Glutamatergic neuron (in vitro differentiated cells): ENCODE measurements at regions not wholly inside any gene's neighbourhood (a gene's known extent, or its start where the extent isn't known, plus 50 kb on each side); places are given as distances from the start of the nearest gene placed in this dataset.

Experiments
- DNase-seq: peaks from one replicate; pipeline ENCODE4 v3.0.0; 2022
- H3K27ac Mint-ChIP-seq: one replicate; pipeline ENCODE4 v1.8.0; 2020; ENCODE audit warnings: mild to moderate bottlenecking, mixed read lengths, inconsistent platforms; ENCODE audit not compliant: unreplicated experiment
- H3K27me3 Mint-ChIP-seq: one replicate; pipeline ENCODE4 v1.8.0; 2020; ENCODE audit warnings: mild to moderate bottlenecking, moderate library complexity, mixed read lengths, inconsistent platforms; ENCODE audit not compliant: unreplicated experiment
- H3K36me3 Mint-ChIP-seq: one replicate; pipeline ENCODE4 v1.8.0; 2020; ENCODE audit warnings: mild to moderate bottlenecking, mixed read lengths, inconsistent platforms; ENCODE audit not compliant: unreplicated experiment
- H3K4me1 Mint-ChIP-seq: one replicate; pipeline ENCODE4 v1.8.0; 2020; ENCODE audit warnings: mild to moderate bottlenecking, low read depth, mixed read lengths, inconsistent platforms; ENCODE audit not compliant: unreplicated experiment
- H3K4me3 Mint-ChIP-seq: one replicate; pipeline ENCODE4 v1.8.0; 2020; ENCODE audit warnings: mild to moderate bottlenecking, mixed read lengths, inconsistent platforms; ENCODE audit not compliant: unreplicated experiment
- H3K9me3 Mint-ChIP-seq: one replicate; pipeline ENCODE4 v1.8.0; 2020; ENCODE audit warnings: mild to moderate bottlenecking, moderate library complexity, mixed read lengths, inconsistent platforms; ENCODE audit not compliant: unreplicated experiment
- TF ChIP-seq, protein P1 (sequence below): fragments of 200-600 bp; sonication (generic); IDR thresholded peaks from one replicate; pipeline ENCODE4 v1.5.0; 2021; ENCODE audit not compliant: partially characterized antibody, unreplicated experiment

GRCh38 chr10:57165671-57166070 is 804.6 kb upstream of the ZWINT start:
- Mint-ChIP-seq H3K27ac (no peak overlapping the region), H3K27me3 (no peaks in the 10 kb centered on the region), H3K36me3 (no peaks in the 10 kb centered on the region), H3K4me1 (peaks cover 2% of the 10 kb centered on the region), H3K4me3 (no peak overlapping the region), H3K9me3 (no peaks in the 10 kb centered on the region)
- TF ChIP-seq, protein P1, sequence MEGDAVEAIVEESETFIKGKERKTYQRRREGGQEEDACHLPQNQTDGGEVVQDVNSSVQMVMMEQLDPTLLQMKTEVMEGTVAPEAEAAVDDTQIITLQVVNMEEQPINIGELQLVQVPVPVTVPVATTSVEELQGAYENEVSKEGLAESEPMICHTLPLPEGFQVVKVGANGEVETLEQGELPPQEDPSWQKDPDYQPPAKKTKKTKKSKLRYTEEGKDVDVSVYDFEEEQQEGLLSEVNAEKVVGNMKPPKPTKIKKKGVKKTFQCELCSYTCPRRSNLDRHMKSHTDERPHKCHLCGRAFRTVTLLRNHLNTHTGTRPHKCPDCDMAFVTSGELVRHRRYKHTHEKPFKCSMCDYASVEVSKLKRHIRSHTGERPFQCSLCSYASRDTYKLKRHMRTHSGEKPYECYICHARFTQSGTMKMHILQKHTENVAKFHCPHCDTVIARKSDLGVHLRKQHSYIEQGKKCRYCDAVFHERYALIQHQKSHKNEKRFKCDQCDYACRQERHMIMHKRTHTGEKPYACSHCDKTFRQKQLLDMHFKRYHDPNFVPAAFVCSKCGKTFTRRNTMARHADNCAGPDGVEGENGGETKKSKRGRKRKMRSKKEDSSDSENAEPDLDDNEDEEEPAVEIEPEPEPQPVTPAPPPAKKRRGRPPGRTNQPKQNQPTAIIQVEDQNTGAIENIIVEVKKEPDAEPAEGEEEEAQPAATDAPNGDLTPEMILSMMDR: no peak
- no peak for DNase-seq

DNA sequence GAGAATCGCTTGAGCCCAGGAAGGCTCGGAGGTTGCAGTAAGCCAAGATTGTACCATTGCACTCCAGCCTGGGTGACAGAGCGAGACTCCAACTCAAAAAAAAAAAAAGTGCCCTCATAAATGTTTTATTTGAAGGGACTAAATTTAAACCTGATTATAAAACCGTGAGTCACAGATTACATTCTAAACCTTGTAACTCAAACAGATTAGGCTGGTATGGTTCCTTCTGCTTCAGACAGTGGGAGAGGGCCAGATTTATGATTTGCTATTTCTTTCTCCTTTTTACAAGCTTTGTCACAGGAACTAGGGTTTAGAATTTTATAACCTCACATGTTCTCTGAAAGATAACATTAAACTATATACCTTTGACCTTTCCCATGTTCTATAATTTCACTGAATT is 801.2 kb upstream of the ZWINT start:
- H3K4me3 Mint-ChIP-seq: no peak overlapping the region
- no peaks in the 10 kb centered on the region for H3K27me3 Mint-ChIP-seq
- H3K27ac Mint-ChIP-seq: no peak overlapping the region
- H3K4me1 Mint-ChIP-seq: no peaks in the 10 kb centered on the region
- TF ChIP-seq, protein P1: no peak
- H3K36me3 Mint-ChIP-seq: no peaks in the 10 kb centered on the region
- DNase-seq: no peak
- no peaks in the 10 kb centered on the region for H3K9me3 Mint-ChIP-seq

DNA sequence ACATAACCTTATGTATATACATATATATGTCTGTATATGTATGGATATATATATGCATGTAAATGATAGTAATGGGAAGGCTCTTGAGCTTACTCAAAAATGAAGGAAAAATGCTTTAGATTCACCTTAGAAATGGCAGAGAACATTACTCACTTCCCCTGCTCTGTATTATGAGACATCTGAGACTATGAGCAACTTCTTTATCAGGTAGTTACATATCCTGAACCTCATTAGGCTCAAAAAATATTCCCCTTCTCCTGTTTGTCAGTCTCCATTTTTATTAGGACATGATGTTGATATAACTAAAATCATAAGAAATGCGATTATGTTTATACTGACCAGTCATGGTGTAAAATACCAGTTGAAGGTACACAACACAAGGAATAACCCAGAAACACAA is 800.1 kb upstream of the ZWINT start:
- TF ChIP-seq, protein P1: no peak
- Mint-ChIP-seq H3K36me3 (no peaks in the 10 kb centered on the region), H3K9me3 (no peaks in the 10 kb centered on the region), H3K27me3 (no peaks in the 10 kb centered on the region), H3K27ac (no peak overlapping the region), H3K4me3 (no peak overlapping the region), H3K4me1 (no peaks in the 10 kb centered on the region)
- no peak for DNase-seq

GRCh38 chr10:57145548-57145947 is 784.5 kb upstream of the ZWINT start:
- Mint-ChIP-seq H3K36me3 (peaks cover 5% of the 10 kb centered on the region), H3K27ac (no peak overlapping the region), H3K4me1 (no peaks in the 10 kb centered on the region), H3K4me3 (no peak overlapping the region), H3K9me3 (peaks cover 4% of the 10 kb centered on the region), H3K27me3 (peaks cover 2% of the 10 kb centered on the region)
- TF ChIP-seq, protein P1: no peak
- DNase-seq: no peak

- TF ChIP-seq, protein P1: no peak
- H3K27me3 Mint-ChIP-seq: peaks cover 3% of the 10 kb centered on the region
- DNase-seq: no peak
Measured at GRCh38 chr10:57142925-57143576, 782.0 kb upstream of the ZWINT start.

More at GRCh38 chr10:57142925-57143576, 782.0 kb upstream of the ZWINT start:
- peaks cover 10% of the 10 kb centered on the region for H3K36me3 Mint-ChIP-seq
- peaks cover 4% of the 10 kb centered on the region for H3K9me3 Mint-ChIP-seq
- H3K27ac Mint-ChIP-seq: no peak overlapping the region
- H3K4me3 Mint-ChIP-seq: no peak overlapping the region
- H3K4me1 Mint-ChIP-seq: no peaks in the 10 kb centered on the region
